NCI-H82 (cell line): ENCODE measurements at regions not wholly inside any gene's neighbourhood (a gene's known extent, or its start where the extent isn't known, plus 50 kb on each side); places are given as distances from the start of the nearest gene placed in this dataset.

Source experiments
- DNase-seq: peaks from one replicate; lab custom pipeline; 2025; lab: John Stamatoyannopoulos, UW

DNA sequence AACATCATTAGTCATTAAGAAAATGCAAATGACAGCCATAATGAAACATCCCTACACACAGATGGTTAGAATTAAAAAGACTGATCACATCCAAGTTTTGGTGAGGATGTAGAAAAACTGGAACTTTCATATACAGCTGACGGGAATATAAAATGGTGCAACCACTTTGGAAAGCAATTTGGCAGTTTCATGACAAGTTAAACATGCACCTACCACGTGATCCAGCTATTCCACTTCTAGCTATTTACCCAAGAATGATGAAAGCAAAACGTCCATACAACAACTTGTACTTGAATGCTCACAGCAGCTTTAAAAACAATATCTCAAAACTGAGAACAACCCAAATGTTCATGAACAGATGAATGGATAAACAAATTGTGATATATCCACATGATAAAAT is 77.9 kb upstream of the AVPR1A start:
- DNase-seq: no peak

DNA sequence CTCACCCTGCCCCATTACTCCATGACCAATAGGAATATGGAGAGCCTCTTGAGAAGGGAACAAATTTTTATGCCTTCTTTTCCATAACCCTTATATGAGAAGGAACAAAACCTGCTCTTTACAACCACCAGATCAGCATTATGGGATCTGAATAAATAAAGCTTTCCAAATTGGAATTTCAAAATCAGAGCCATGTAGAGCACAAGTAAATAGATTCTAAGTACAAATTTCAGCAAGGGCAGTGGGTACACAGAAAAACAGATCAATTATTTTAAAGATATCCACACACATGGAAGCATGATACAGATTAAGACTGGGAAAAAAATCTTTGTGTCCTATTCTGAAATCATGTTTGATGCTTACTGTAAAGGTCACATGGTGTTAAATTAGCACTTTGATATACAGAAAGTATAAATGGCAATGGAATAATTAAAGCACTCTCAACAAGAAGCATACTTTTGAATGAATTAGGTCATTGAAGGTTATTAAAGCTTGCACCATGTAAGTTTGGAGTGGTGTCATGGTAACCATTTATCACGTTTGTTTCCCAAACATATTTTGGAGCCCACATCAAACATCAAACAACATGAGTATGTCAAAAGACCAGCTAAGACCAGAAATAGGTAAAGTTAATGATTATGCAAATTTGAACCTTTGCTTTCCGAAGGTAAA is 75.9 kb upstream of the AVPR1A start:
- DNase-seq: no peak

GRCh38 chr12:63224396-63224795 is 73.4 kb upstream of the AVPR1A start:
- DNase-seq: no peak

- DNase-seq: no peak
Measured at GRCh38 chr12:63223128-63223527, 72.1 kb upstream of the AVPR1A start.

GRCh38 chr12:63222582-63222981 is 71.6 kb upstream of the AVPR1A start:
- DNase-seq: no peak

DNA sequence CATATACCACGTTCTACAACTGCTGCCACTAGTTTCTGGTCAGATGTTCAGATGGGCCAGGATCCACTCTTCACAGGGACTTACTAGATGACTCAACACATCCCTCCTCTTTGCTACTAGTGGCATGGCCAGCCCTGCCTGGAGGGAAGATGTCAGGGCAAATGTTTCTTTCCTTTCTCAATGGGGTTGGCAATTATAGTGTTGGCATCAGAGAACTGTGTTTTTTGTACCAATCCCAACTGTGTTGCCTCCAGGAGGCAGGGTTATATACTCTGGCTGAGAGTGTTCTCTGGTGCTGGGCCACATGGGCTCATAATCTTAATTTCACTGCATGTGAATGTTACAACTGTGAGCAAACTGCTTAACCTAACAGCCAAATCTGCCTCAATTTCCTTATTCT is 69.9 kb upstream of the AVPR1A start:
- DNase-seq: no peak

DNA sequence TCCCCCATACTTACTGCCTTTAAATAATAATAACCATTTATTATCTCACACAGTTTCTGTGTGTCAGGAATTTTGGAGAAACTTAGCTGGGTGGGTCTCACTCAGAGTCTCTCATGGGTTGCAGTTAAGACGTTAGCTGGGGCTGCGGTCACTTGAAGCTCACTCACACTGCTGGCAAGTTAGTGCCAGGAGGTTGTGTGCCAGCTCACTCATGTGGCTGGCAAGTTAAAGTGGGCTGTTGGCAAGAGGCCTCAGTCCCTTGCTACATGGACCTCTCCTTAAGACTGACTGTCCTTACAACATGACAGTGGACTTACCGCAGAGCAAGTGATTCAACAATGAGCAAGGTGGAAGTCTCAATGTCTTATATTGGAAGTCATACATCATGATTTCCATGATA is 61.3 kb upstream of the AVPR1A start:
- no peak for DNase-seq

DNA sequence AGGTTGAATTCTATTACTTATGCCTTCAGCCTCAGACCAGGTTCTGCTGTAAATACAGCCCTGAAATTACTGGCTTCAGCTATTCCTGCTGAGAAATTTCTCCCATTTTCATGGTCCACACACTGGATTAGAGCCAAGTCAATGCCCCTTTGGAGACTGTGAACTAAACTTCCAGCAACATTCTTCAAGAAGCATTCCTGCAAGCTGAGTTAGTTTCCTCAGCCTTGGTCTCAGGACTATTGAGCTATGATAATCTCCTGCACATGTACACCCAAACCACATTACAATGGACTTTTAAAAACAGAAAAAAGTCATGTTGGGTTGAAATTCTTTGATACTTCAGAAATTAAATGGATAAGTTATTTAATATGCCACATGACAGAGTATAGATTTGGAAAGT is 58.0 kb upstream of the AVPR1A start:
- no peak for DNase-seq

DNA sequence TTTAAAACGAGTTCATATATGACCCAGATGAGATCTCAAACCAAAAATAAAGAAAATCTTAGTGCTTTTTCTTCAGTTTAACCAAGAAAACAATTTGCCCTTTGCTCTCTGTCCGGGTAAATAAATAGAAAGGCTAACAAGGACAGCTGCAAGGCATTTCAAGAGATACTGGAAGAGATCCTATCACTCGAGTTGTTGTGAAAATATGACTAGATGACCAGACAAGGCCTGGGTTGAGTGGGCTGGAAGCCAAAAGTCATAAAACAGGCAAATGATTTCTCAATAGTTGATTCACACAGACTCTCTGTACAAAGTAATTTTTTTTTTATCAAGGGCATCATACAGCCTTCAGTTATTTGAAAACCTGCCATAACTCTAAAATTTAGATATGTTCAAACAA is 55.9 kb upstream of the AVPR1A start:
- DNase-seq: no peak

DNA sequence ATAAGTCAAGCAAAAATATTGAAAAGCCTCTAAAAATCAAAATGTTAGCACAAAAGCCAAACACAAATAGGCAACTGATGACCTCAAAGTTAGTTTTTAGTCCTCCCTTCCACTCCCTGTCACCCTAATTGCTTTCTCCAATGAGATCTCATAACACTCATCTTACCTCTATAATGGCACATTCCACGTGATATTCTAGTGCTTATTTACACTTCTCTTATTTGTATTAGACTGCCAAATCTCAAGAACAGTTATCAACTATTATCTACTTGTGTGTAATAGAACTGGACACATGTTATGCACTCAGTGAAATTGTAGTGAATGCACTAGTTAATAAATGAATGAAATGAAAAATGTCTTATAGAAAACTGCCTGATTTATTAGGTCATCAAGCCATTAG is 55.5 kb upstream of the AVPR1A start:
- DNase-seq: no peak
